Adrenal gland (tissue), 9 donors: ENCODE measurements at regions not wholly inside any gene's neighbourhood (a gene's known extent, or its start where the extent isn't known, plus 50 kb on each side); places are given as distances from the start of the nearest gene placed in this dataset.

Source experiments
- DNase-seq, 7 donors: peaks; one replicate each; pipeline ENCODE4 v3.0.0-alpha.2; 2019 to 2020
- H3K27ac ChIP-seq, 5 donors: fragments of 200-600 bp; sonication (generic) in 4 of 5; 1 replicate in 3 of 5; 2 replicates in 2 of 5; pipeline versions ENCODE4 v1.5.1 to v1.8.0; 2016 to 2020; ENCODE audit warnings: mild to moderate bottlenecking in 1 of 5
- H3K27me3 ChIP-seq: fragments of 200-600 bp; 2 replicates; pipeline ENCODE4 v1.8.0; 2021
- H3K36me3 ChIP-seq, 2 donors: fragments of 200-600 bp; replicated peaks in 1 of 2; 1 replicate in 1 of 2; 2 replicates in 1 of 2; pipeline versions ENCODE4 v1.5.1 to v1.8.0; 2018 to 2022
- H3K4me1 ChIP-seq, 2 donors: fragments of 200-600 bp; replicated peaks in 1 of 2; 1 replicate in 1 of 2; 2 replicates in 1 of 2; pipeline versions ENCODE4 v1.5.1 to v1.8.0; 2018 to 2021
- H3K4me3 ChIP-seq, 4 donors: fragments of 200-600 bp; sonication (generic) in 3 of 4; one replicate each; pipeline ENCODE4 v1.5.1; 2016 to 2018
- H3K9me3 ChIP-seq, 3 donors: fragments of 200-600 bp; sonication (generic) in 1 of 3; replicated peaks in 1 of 3; 1 replicate in 2 of 3; 2 replicates in 1 of 3; pipeline versions ENCODE4 v1.5.1 to v1.8.0; 2016 to 2021
- CTCF ChIP-seq, 6 experiments: fragments of 450-650 bp in 4 of 6; fragments of 200-600 bp in 2 of 6; sonication (generic) in 1 of 6; IDR thresholded peaks; 1 replicate in 5 of 6; 2 replicates in 1 of 6; pipeline versions ENCODE4 v1.5.1 to v1.8.0; 2016 to 2021; ENCODE audit warnings: antibody characterized with exemption in 6 of 6, mild to moderate bottlenecking in 2 of 6, moderate library complexity in 1 of 6
- POLR2A ChIP-seq, 2 donors: fragments of 450-650 bp; IDR thresholded peaks; one replicate each; pipeline ENCODE4 v1.6.1; 2017; ENCODE audit warnings: antibody characterized with exemption in 2 of 2, mild to moderate bottlenecking in 2 of 2, moderate library complexity in 1 of 2
- WGBS, 4 donors: extraction: QIAGEN DNeasy Blood & Tissue Kit in 2 of 4; methylation state at CpG; one replicate each; pipeline versions ENCODE4 v1.1.5 to v1.1.7; 2013 to 2017; 5-methylcytosine and 5-hydroxymethylcytosine counted together
- intact Hi-C, 2 donors: fragments of 100-400 bp; cut with DNase I; formaldehyde crosslinking; loops; one replicate each; pipeline versions ENCODE4 v1.14.1 to v1.15.0; 2022 to 2023
- donor health status: healthy with polysubstance abuse.
- donor health status: Bipolar disorder and iron deficiency.
- donor health status: DM: yes; HTN: yes; CAD: no.
- donor health status: DM: no; HTN: no; CAD: no.
- donor health status: DM: no; HTN: no; CAD: no.

- intact Hi-C loops = no loop called here
- no peaks in the 10 kb centered on the region for H3K9me3 ChIP-seq
- no peaks in the 10 kb centered on the region for H3K27me3 ChIP-seq
- no peak for TF ChIP-seq CTCF (IDR thresholded peaks at IDR 0.05)
- TF ChIP-seq POLR2A (IDR thresholded peaks at IDR 0.05) = no peak
- peaks cover 17 to 32% of the 10 kb centered on the region in 2 donors for H3K4me1 ChIP-seq
- H3K36me3 ChIP-seq = no peaks in the 10 kb centered on the region
- H3K4me3 ChIP-seq = no peak overlapping the region
- H3K27ac ChIP-seq = peak overlapping the region in 3 of 5 donors; percentile 46 to 76 (median 76)
- 33 to 42% (median 37%) methylated on average over 1 of the region's 1 CpG for WGBS, 4 donors
- no peak for DNase-seq
These were observed 145.6 kb downstream of the TDRD15 start for GRCh38 chr2:21269382-21269781.

- H3K27me3 ChIP-seq = no peaks in the 10 kb centered on the region
- no peak for DNase-seq
- H3K9me3 ChIP-seq = no peaks in the 10 kb centered on the region
- WGBS, 4 donors = 24 to 47% (median 37%) methylated on average over 2 of the region's 2 CpGs
- no peak overlapping the region for H3K4me3 ChIP-seq
- peak overlapping the region in 4 of 5 donors; percentile 41 to 76 (median 61) for H3K27ac ChIP-seq
- H3K36me3 ChIP-seq = no peaks in the 10 kb centered on the region
- H3K4me1 ChIP-seq = peaks cover 17 to 32% of the 10 kb centered on the region in 2 donors
- TF ChIP-seq CTCF (IDR thresholded peaks at IDR 0.05) (no peak), POLR2A (IDR thresholded peaks at IDR 0.05) (no peak)
- intact Hi-C loops = no loop called here
These were observed 146.3 kb downstream of the TDRD15 start for GRCh38 chr2:21270083-21270491.

- Histone ChIP-seq H3K36me3 (no peaks in the 10 kb centered on the region), H3K9me3 (no peaks in the 10 kb centered on the region), H3K27me3 (no peaks in the 10 kb centered on the region), H3K4me3 (no peak overlapping the region), H3K27ac (peak overlapping the region in 4 of 5 donors; percentile 41 to 76 (median 61)), H3K4me1 (peaks cover 17 to 32% of the 10 kb centered on the region in 2 donors)
- intact Hi-C loops = no loop called here
- DNase-seq = peak; percentile 69 to 92 (median 85)
- 18 to 32% (median 30%) methylated on average over 5 of the region's 5 CpGs for WGBS, 4 donors
- peak in 1 of 2 donors; percentile 23 for TF ChIP-seq POLR2A (IDR thresholded peaks at IDR 0.05)
- no peak for TF ChIP-seq CTCF (IDR thresholded peaks at IDR 0.05)
These were observed 146.9 kb downstream of the TDRD15 start for GRCh38 chr2:21270708-21271122.

GRCh38 chr2:21276163-21276562, 152.4 kb downstream of the TDRD15 start:
- H3K27ac ChIP-seq = no peak overlapping the region
- WGBS, 4 donors = 82 to 91% (median 88%) methylated on average over 14 to 15 of the region's 15 CpGs
- DNase-seq = no peak
- no peaks in the 10 kb centered on the region for H3K27me3 ChIP-seq
- no peaks in the 10 kb centered on the region for H3K36me3 ChIP-seq
- intact Hi-C loops = no loop called here
- TF ChIP-seq POLR2A (IDR thresholded peaks at IDR 0.05) (no peak), CTCF (IDR thresholded peaks at IDR 0.05) (no peak)
- peaks cover under 1 to 3% of the 10 kb centered on the region in 2 donors for H3K4me1 ChIP-seq
- H3K9me3 ChIP-seq = no peaks in the 10 kb centered on the region
- no peak overlapping the region for H3K4me3 ChIP-seq
